ENCODE measurements at regions not wholly inside any gene's neighbourhood (a gene's known extent, or its start where the extent isn't known, plus 50 kb on each side); places are given as distances from the start of the nearest gene placed in this dataset.

- TF ChIP-seq CTCF (IDR thresholded peaks at IDR 0.05 in 2 of 3, conservative IDR thresholded peaks at IDR 0.05 in 1 of 3; ENCODE audit: control insufficient read depth in 2 of 3, extremely low read depth in 1 of 3, insufficient read depth in 1 of 3, low read depth in 3 of 3, low read length in 3 of 3) = no peak
- no peak for TF ChIP-seq EED (IDR thresholded peaks at IDR 0.05; ENCODE audit: low read depth)
- no peak for TF ChIP-seq GABPA (IDR thresholded peaks at IDR 0.05; ENCODE audit: low read depth)
- TF ChIP-seq FOS (IDR thresholded peaks at IDR 0.05; ENCODE audit: borderline replicate concordance, extremely low read depth, insufficient read length) = no peak
- TF ChIP-seq ZNF384 (IDR thresholded peaks at IDR 0.05; ENCODE audit: borderline replicate concordance, low read depth, low read length) = no peak
- no peak for TF ChIP-seq YY1 (IDR thresholded peaks at IDR 0.05; ENCODE audit: low read depth, low read length)
Measured at GRCh38 chr18:7290077-7290476, 59.2 kb downstream of the LRRC30 start.
